PC-3 (cell line): ENCODE measurements at regions not wholly inside any gene's neighbourhood (a gene's known extent, or its start where the extent isn't known, plus 50 kb on each side); places are given as distances from the start of the nearest gene placed in this dataset.

Experiments used
- ATAC-seq: fragments of 200-7000 bp; cut with Tn5 transposase; 2 replicates; pipeline ENCODE4 v1.9.1; 2020; ENCODE audit warnings: mild to moderate bottlenecking, moderate library complexity
- BruUV-seq: library from RNA; stranded (reverse); fragments of 400-500 nt; replicated peaks from 2 replicates; lab custom pipeline; 2021; lab: Mats Ljungman, UMichigan
- CTCF ChIA-PET: fragments of 300-600 bp; sonication (Branson Sonifier 250); formaldehyde crosslinking; loops from one replicate; lab custom pipeline; 2022; ENCODE audit warnings: antibody characterized with exemption; lab: Charles Lee
- POLR2A ChIA-PET: fragments of 300-600 bp; sonication (Branson Sonifier 250); formaldehyde crosslinking; loops from one replicate; lab custom pipeline; 2022; ENCODE audit warnings: antibody characterized with exemption; ENCODE audit not compliant: unreplicated experiment; lab: Charles Lee
- DNase-seq: peaks from one replicate; pipeline ENCODE4 v3.0.0-alpha.2; 2015
- H2AFZ ChIP-seq: fragments of 300-600 bp; sonication (generic); 2 replicates; pipeline ENCODE4 v1.6.0; 2016; ENCODE audit warnings: antibody characterized with exemption, low read length
- H3F3A ChIP-seq: fragments of 300-600 bp; sonication (generic); one replicate; pipeline ENCODE4 v1.6.0; 2017; ENCODE audit warnings: antibody characterized with exemption, low read length, control low read depth, mild to moderate bottlenecking; ENCODE audit not compliant: unreplicated experiment
- H3K27ac ChIP-seq: fragments of 300-600 bp; sonication (generic); 2 replicates; pipeline ENCODE4 v1.5.1; 2016; ENCODE audit warnings: mild to moderate bottlenecking, low read length
- H3K27me3 ChIP-seq: fragments of 300-600 bp; sonication (generic); 2 replicates; pipeline ENCODE4 v1.6.1; 2016; ENCODE audit warnings: low read length, mixed read lengths
- H3K36me3 ChIP-seq: fragments of 300-600 bp; sonication (generic); 2 replicates; pipeline ENCODE4 v1.6.1; 2016; ENCODE audit warnings: low read depth, mixed run types, low read length, mixed read lengths
- H3K4me1 ChIP-seq: fragments of 300-600 bp; sonication (generic); 2 replicates; pipeline ENCODE4 v1.5.1; 2016; ENCODE audit warnings: low read length; ENCODE audit not compliant: insufficient read depth
- H3K4me2 ChIP-seq: fragments of 300-600 bp; sonication (generic); 2 replicates; pipeline ENCODE4 v1.6.0; 2016; ENCODE audit warnings: low read length
- H3K4me3 ChIP-seq: fragments of 300-600 bp; sonication (generic); 2 replicates; pipeline ENCODE4 v1.5.1; 2016; ENCODE audit warnings: mild to moderate bottlenecking, low read length, mixed read lengths
- H3K79me2 ChIP-seq: fragments of 300-600 bp; sonication (generic); 2 replicates; pipeline ENCODE4 v1.6.1; 2017; ENCODE audit warnings: low read length, mixed read lengths
- H3K9ac ChIP-seq: fragments of 300-600 bp; sonication (generic); 2 replicates; pipeline ENCODE4 v1.6.0; 2016; ENCODE audit warnings: mild to moderate bottlenecking, low read length
- H3K9me2 ChIP-seq: fragments of 300-600 bp; sonication (generic); replicated peaks from 2 replicates; pipeline ENCODE4 v1.6.1; 2016; ENCODE audit warnings: mixed run types, low read length, mixed read lengths
- H3K9me3 ChIP-seq: fragments of 300-600 bp; sonication (generic); 2 replicates; pipeline ENCODE4 v1.6.1; 2016; ENCODE audit warnings: low read length, mixed read lengths
- H4K20me1 ChIP-seq: fragments of 300-600 bp; sonication (generic); 2 replicates; pipeline ENCODE4 v1.6.1; 2016; ENCODE audit warnings: low read length, mixed read lengths
- EZH2 ChIP-seq: fragments of 300-600 bp; sonication (generic); IDR thresholded peaks from one replicate; pipeline ENCODE4 v1.6.1; 2017; ENCODE audit warnings: antibody characterized with exemption, mild to moderate bottlenecking, low read length; ENCODE audit not compliant: unreplicated experiment
- EZH2phosphoT487 ChIP-seq: fragments of 300-600 bp; sonication (generic); IDR thresholded peaks from 2 replicates; pipeline ENCODE4 v1.6.1; 2018; ENCODE audit warnings: mild to moderate bottlenecking, antibody characterized with exemption, low read length, borderline replicate concordance
- intact Hi-C: fragments of 100-400 bp; cut with micrococcal nuclease; formaldehyde crosslinking; loops from 2 replicates; pipeline ENCODE4 v1.9.0; 2023
- TF ChIP-seq, protein P1 (sequence below): fragments of 300-600 bp; sonication (generic); conservative IDR thresholded peaks from 2 replicates; pipeline ENCODE4 v1.5.1; 2017; ENCODE audit warnings: antibody characterized with exemption, low read depth, mild to moderate bottlenecking, low read length

DNA sequence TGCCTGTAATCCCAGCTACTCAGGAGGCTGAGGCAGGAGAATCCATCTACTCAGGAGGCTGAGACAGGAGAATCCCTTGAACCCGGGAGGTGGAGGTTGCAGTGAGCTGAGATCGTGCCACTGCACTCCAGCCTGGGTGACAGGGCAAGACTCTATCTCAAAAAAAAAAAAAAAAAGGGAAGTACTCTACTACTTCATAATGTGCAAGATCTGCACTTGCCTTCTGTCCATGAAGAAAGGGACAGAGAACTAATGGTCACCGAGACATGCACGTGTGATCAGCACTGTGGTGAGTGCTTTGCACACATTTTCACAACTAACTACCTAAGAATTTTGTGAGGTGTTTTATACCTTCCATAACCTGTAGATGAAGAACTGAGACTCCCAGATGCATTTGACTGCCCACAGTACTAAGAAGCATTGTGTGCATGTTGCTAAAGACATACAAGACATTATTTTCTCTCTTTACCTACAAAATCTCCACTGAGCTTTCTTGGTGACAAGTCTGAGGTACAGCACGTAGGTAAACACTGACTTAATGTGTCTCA, 784.8 kb upstream of the ID2 start:
- BruUV-seq: no TSS peak
- TF ChIP-seq EZH2 (no peak), EZH2phosphoT487 (no peak)
- TF ChIP-seq, protein P1, sequence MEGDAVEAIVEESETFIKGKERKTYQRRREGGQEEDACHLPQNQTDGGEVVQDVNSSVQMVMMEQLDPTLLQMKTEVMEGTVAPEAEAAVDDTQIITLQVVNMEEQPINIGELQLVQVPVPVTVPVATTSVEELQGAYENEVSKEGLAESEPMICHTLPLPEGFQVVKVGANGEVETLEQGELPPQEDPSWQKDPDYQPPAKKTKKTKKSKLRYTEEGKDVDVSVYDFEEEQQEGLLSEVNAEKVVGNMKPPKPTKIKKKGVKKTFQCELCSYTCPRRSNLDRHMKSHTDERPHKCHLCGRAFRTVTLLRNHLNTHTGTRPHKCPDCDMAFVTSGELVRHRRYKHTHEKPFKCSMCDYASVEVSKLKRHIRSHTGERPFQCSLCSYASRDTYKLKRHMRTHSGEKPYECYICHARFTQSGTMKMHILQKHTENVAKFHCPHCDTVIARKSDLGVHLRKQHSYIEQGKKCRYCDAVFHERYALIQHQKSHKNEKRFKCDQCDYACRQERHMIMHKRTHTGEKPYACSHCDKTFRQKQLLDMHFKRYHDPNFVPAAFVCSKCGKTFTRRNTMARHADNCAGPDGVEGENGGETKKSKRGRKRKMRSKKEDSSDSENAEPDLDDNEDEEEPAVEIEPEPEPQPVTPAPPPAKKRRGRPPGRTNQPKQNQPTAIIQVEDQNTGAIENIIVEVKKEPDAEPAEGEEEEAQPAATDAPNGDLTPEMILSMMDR: no peak
- H3F3A ChIP-seq: no peaks in the 10 kb centered on the region

DNA sequence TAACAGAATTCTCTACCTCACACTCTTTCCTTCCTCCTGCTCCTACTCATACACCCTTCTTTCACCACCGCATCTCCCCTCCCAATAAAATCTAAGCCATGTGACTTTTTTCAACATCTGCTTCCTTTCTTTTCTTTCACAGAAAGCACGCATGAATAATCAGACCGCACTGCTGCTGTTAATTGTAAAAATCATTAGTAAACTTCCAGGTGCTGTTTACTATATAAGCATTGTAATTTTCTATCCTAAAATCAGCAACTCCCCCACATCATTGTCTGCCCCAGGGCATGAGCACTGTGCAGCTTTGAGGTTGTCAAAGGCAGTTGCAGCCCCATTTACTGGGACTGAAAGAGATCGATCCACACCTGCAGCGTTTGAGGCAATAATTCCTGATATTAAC, 782.6 kb upstream of the ID2 start:
- Histone ChIP-seq H3K27ac (no peak overlapping the region), H3K9me2 (no peaks in the 10 kb centered on the region), H3K9me3 (no peaks in the 10 kb centered on the region), H3K4me2 (no peak overlapping the region), H4K20me1 (no peaks in the 10 kb centered on the region), H3K9ac (no peak overlapping the region), H3K27me3 (no peaks in the 10 kb centered on the region), H3K4me1 (no peaks in the 10 kb centered on the region), H3F3A (no peaks in the 10 kb centered on the region), H3K4me3 (no peak overlapping the region), H3K36me3 (no peaks in the 10 kb centered on the region), H3K79me2 (no peaks in the 10 kb centered on the region), H2AFZ (no peak overlapping the region)
- ChIA-PET CTCF (no interaction called here), POLR2A (no interaction called here)
- intact Hi-C loops: no loop called here
- no peak for DNase-seq
- no TSS peak for BruUV-seq
- ATAC-seq: no peak
- TF ChIP-seq EZH2phosphoT487 (no peak), EZH2 (no peak)
- TF ChIP-seq, protein P1: no peak

More for the DNA sequence above, 784.8 kb upstream of the ID2 start:
- no peaks in the 10 kb centered on the region for H4K20me1 ChIP-seq
- H3K9me2 ChIP-seq: no peaks in the 10 kb centered on the region
- H3K27ac ChIP-seq: no peak overlapping the region
- H3K36me3 ChIP-seq: no peaks in the 10 kb centered on the region
- no peak for ATAC-seq
- no peaks in the 10 kb centered on the region for H3K79me2 ChIP-seq
- no peaks in the 10 kb centered on the region for H3K4me1 ChIP-seq
- H3K4me2 ChIP-seq: no peak overlapping the region
- DNase-seq: no peak
- intact Hi-C loops: no loop called here
- H3K9ac ChIP-seq: no peak overlapping the region
- POLR2A ChIA-PET: no interaction called here
- H2AFZ ChIP-seq: no peak overlapping the region
- H3K9me3 ChIP-seq: no peaks in the 10 kb centered on the region
- CTCF ChIA-PET: no interaction called here
- no peak overlapping the region for H3K4me3 ChIP-seq
- H3K27me3 ChIP-seq: no peaks in the 10 kb centered on the region

DNA sequence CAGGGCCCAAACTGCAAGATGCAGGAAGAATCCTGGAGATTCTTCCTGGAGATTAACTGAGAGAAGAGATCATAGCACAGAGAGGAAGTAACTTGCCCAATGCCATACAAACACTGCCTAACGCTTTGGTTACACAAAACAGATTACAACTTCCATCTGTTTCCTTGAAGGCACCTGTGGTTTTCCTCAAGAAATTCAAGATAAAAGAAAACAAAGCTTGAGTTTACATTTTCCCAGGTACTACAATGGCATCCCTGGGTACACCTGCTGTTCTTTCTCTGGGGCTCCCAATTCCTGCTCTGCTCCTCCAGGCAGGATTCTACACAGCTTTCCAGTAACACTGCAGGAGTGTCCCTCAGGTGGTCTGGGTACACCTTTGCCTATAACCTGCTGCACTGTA, 781.9 kb upstream of the ID2 start:
- ChIA-PET CTCF (no interaction called here), POLR2A (no interaction called here)
- H3K9me3 ChIP-seq: no peaks in the 10 kb centered on the region
- H3K27me3 ChIP-seq: no peaks in the 10 kb centered on the region
- H3K27ac ChIP-seq: no peak overlapping the region
- no peak for ATAC-seq
- no peak for DNase-seq
- TF ChIP-seq EZH2phosphoT487 (no peak), EZH2 (no peak)
- TF ChIP-seq, protein P1: no peak
- H3K4me3 ChIP-seq: no peak overlapping the region
- H3F3A ChIP-seq: no peaks in the 10 kb centered on the region
- H3K4me2 ChIP-seq: no peak overlapping the region
- H3K36me3 ChIP-seq: no peaks in the 10 kb centered on the region
- BruUV-seq: no TSS peak
- no peak overlapping the region for H2AFZ ChIP-seq
- intact Hi-C loops: no loop called here
- no peaks in the 10 kb centered on the region for H3K9me2 ChIP-seq
- H4K20me1 ChIP-seq: no peaks in the 10 kb centered on the region
- H3K79me2 ChIP-seq: no peaks in the 10 kb centered on the region
- no peak overlapping the region for H3K9ac ChIP-seq
- H3K4me1 ChIP-seq: no peaks in the 10 kb centered on the region
